GM12878 (cell line): ENCODE measurements at regions not wholly inside any gene's neighbourhood (a gene's known extent, or its start where the extent isn't known, plus 50 kb on each side); places are given as distances from the start of the nearest gene placed in this dataset.

Experiments
- ATAC-seq: fragments of 200-7000 bp; cut with Tn5 transposase; 3 replicates; pipeline ENCODE4 v1.9.1; 2020; ENCODE audit warnings: mild to moderate bottlenecking, moderate library complexity
- BruUV-seq: library from RNA; stranded (reverse); fragments of 400-500 nt; replicated peaks from 2 replicates; lab custom pipeline; 2021; lab: Mats Ljungman, UMichigan
- CTCF ChIA-PET: fragments of 300-600 bp; sonication (Branson Sonifier 250); formaldehyde crosslinking; extraction: SDS; loops from one replicate; lab custom pipeline; 2021; ENCODE audit warnings: inconsistent platforms; lab: Yijun Ruan, JAX
- POLR2A ChIA-PET: fragments of 350-600 bp; formaldehyde crosslinking; extraction: SDS; loops from one replicate; lab custom pipeline; 2021; ENCODE audit warnings: inconsistent platforms; lab: Charles Lee
- RAD21 ChIA-PET: fragments of 300-600 bp; sonication (Branson Sonifier 250); formaldehyde crosslinking; loops from one replicate; lab custom pipeline; 2023; ENCODE audit warnings: antibody characterized with exemption; ENCODE audit not compliant: unreplicated experiment; lab: Charles Lee
- SMC1A ChIA-PET: fragments of 300-600 bp; sonication (Branson Sonifier 250); formaldehyde crosslinking; loops from one replicate; lab custom pipeline; 2023; ENCODE audit not compliant: unreplicated experiment, uncharacterized antibody; lab: Charles Lee
- DNase-seq: peaks from one replicate; pipeline ENCODE4 v3.0.0-alpha.2; 2011; ENCODE audit warnings: low read depth, low spot score
- FAIRE-seq: peaks from 3 replicates; lab custom pipeline; 2011; peaks lifted over from hg19 to GRCh38; lab: Jason Lieb, UNC
- H2AFZ ChIP-seq: 2 replicates; pipeline ENCODE4 v1.6.0; 2011; ENCODE audit warnings: low read depth, low read length, control low read depth; ENCODE audit not compliant: control insufficient read depth
- H3K27ac ChIP-seq: 2 replicates; pipeline ENCODE4 v1.5.1; 2011; ENCODE audit warnings: control low read depth; ENCODE audit not compliant: control insufficient read depth, insufficient read depth
- H3K27me3 ChIP-seq, 2 experiments: replicated peaks in 1 of 2; 2 replicates each; pipeline versions ENCODE4 v1.6.0 to v1.6.1; 2011; ENCODE audit warnings: low read length in 1 of 2; ENCODE audit not compliant: control insufficient read depth in 2 of 2, insufficient read depth in 2 of 2
- H3K36me3 ChIP-seq, 2 experiments: 2 replicates each; pipeline ENCODE4 v1.5.1; 2011; ENCODE audit warnings: low read length in 1 of 2; ENCODE audit not compliant: control insufficient read depth in 2 of 2, insufficient read depth in 2 of 2
- H3K4me1 ChIP-seq: 2 replicates; pipeline ENCODE4 v1.6.1; 2011; ENCODE audit warnings: mild to moderate bottlenecking, low read length, moderate library complexity, mixed read lengths; ENCODE audit not compliant: control insufficient read depth, insufficient read depth
- H3K4me2 ChIP-seq: 2 replicates; pipeline ENCODE4 v1.6.0; 2011; ENCODE audit warnings: control low read depth; ENCODE audit not compliant: control insufficient read depth, insufficient read depth
- H3K4me3 ChIP-seq: fragments of 200-600 bp; sonication (generic); 2 replicates; pipeline ENCODE4 v1.5.1; 2016
- H3K79me2 ChIP-seq: 2 replicates; pipeline ENCODE4 v1.6.0; 2011; ENCODE audit warnings: low read length; ENCODE audit not compliant: control insufficient read depth, insufficient read depth
- H3K9ac ChIP-seq: 2 replicates; pipeline ENCODE4 v1.8.0; 2011; ENCODE audit warnings: low read length, control low read depth, mixed read lengths; ENCODE audit not compliant: control insufficient read depth, insufficient read depth
- H3K9me3 ChIP-seq: replicated peaks from 3 replicates; pipeline ENCODE4 v1.5.1; 2011; ENCODE audit warnings: mild to moderate bottlenecking, low read length; ENCODE audit not compliant: control insufficient read depth, insufficient read depth
- H4K20me1 ChIP-seq: 2 replicates; pipeline ENCODE4 v1.6.0; 2011; ENCODE audit not compliant: control insufficient read depth, insufficient read depth
- BRCA1 ChIP-seq: IDR thresholded peaks from 2 replicates; pipeline ENCODE4 v1.6.1; 2011; ENCODE audit warnings: low read depth, low read length, improper control_type of control experiment
- CHD4 ChIP-seq: fragments of 200-600 bp; sonication (generic); IDR thresholded peaks from 2 replicates; pipeline ENCODE4 v1.6.1; 2016; ENCODE audit warnings: mild to moderate bottlenecking
- ESRRA ChIP-seq: IDR thresholded peaks from 2 replicates; pipeline ENCODE4 v1.6.1; 2012; ENCODE audit warnings: mild to moderate bottlenecking, low read length, improper control_type of control experiment
- EZH2 ChIP-seq: IDR thresholded peaks from 2 replicates; pipeline ENCODE4 v1.6.1; 2012; ENCODE audit warnings: low read depth, mild to moderate bottlenecking, control low read depth, inconsistent platforms, low read length, borderline replicate concordance; ENCODE audit not compliant: control insufficient read depth
- IRF4 ChIP-seq: IDR thresholded peaks from 2 replicates; pipeline ENCODE4 v1.6.1; 2011; ENCODE audit warnings: low read depth, low read length
- JUNB ChIP-seq: IDR thresholded peaks from 2 replicates; pipeline ENCODE4 v1.6.1; 2016; ENCODE audit warnings: antibody characterized with exemption, mild to moderate bottlenecking
- KAT2A ChIP-seq: conservative IDR thresholded peaks from 2 replicates; pipeline ENCODE4 v1.6.1; 2011; ENCODE audit warnings: low read depth, low read length; ENCODE audit not compliant: control insufficient read depth
- NFIC ChIP-seq: IDR thresholded peaks from 2 replicates; pipeline ENCODE4 v1.6.1; 2012; ENCODE audit warnings: low read depth, mild to moderate bottlenecking, inconsistent platforms, low read length, moderate library complexity
- RELA ChIP-seq: fragments of 450-650 bp; IDR thresholded peaks from 2 replicates; pipeline ENCODE4 v1.8.0; 2014; ENCODE audit warnings: borderline replicate concordance; ENCODE audit not compliant: partially characterized antibody
- SIN3A ChIP-seq: IDR thresholded peaks from 2 replicates; pipeline ENCODE4 v1.6.1; 2012; ENCODE audit warnings: low read depth, low read length, improper control_type of control experiment
- ZBED1 ChIP-seq: IDR thresholded peaks from 2 replicates; pipeline ENCODE4 v1.6.1; 2016; ENCODE audit warnings: borderline replicate concordance
- ZNF274 ChIP-seq: IDR thresholded peaks from one replicate; pipeline ENCODE4 v1.8.0; 2011; ENCODE audit not compliant: insufficient read length, insufficient read depth
- ZNF622 ChIP-seq: fragments of 450-650 bp; IDR thresholded peaks from 2 replicates; pipeline ENCODE4 v1.6.1; 2017; ENCODE audit warnings: mild to moderate bottlenecking, inconsistent platforms
- ZZZ3 ChIP-seq: IDR thresholded peaks from 2 replicates; pipeline ENCODE4 v1.6.1; 2011; ENCODE audit warnings: low read depth; ENCODE audit not compliant: control insufficient read depth, insufficient read length
- WGBS: methylation state at CpG from one replicate; pipeline ENCODE4 v1.1.6; 2016; ENCODE audit warnings: low lambda C conversion rate; ENCODE audit not compliant: insufficient replicate concordance, insufficient coverage; ENCODE audit errors: missing lambda C conversion rate; 5-methylcytosine and 5-hydroxymethylcytosine counted together
- in situ Hi-C: fragments of 300-500 bp; cut with MboI; formaldehyde crosslinking; loops from 9 replicates; pipeline ENCODE4 v1.14.3; 2018; ENCODE audit warnings: mixed read lengths
- intact Hi-C: fragments of 100-400 bp; cut with micrococcal nuclease; formaldehyde crosslinking; loops from one replicate; pipeline ENCODE4 v1.14.2; 2022; ENCODE audit not compliant: unreplicated experiment
- TF ChIP-seq, protein P1 (sequence below): IDR thresholded peaks from 2 replicates; pipeline ENCODE4 v1.6.1; 2011; ENCODE audit warnings: low read depth, low read length, improper control_type of control experiment, borderline replicate concordance
- TF ChIP-seq, protein P2 (sequence below): IDR thresholded peaks from 2 replicates; pipeline ENCODE4 v1.6.1; 2012; ENCODE audit warnings: low read depth, low read length, improper control_type of control experiment
- TF ChIP-seq, protein P3 (sequence below): IDR thresholded peaks from 2 replicates; pipeline ENCODE4 v1.6.1; 2011; ENCODE audit warnings: borderline replicate concordance, low read depth, mild to moderate bottlenecking, moderate library complexity, mixed read lengths, low read length; ENCODE audit not compliant: insufficient read depth; ENCODE audit errors: extremely low read length

DNA sequence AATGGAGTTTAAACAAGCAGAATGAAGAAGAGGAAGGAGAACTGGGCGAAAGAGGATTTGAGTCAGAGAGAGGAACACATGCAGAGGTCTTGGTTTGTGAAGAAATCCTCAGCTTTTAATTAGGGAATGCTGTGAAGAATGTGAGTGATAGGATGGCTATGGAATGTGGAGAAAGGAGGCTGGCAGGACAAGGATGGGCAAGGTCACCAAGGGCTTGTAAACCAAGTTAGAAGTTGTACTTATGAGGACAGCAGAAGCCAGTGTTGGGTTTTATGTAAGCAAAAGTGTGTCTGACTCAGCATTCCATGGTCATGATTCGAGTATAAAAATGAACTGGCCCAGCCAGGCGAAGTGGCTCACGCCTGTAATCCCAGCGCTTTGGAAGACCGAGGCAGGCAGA lies 60.0 kb upstream of the IL12A start:
- FAIRE-seq = no peak
- Histone ChIP-seq H3K27me3 (no peaks in the 10 kb centered on the region), H3K9ac (no peak overlapping the region), H3K4me2 (no peak overlapping the region), H2AFZ (no peak overlapping the region), H3K4me1 (peaks cover 23% of the 10 kb centered on the region), H3K79me2 (no peaks in the 10 kb centered on the region), H3K36me3 (no peaks in the 10 kb centered on the region), H4K20me1 (no peaks in the 10 kb centered on the region), H3K9me3 (peaks cover 3% of the 10 kb centered on the region), H3K27ac (no peak overlapping the region), H3K4me3 (no peak overlapping the region)
- no peak for ATAC-seq
- 94% methylated on average over 6 of the region's 6 CpGs for WGBS
- RAD21 ChIA-PET = interaction anchor here (0.8 to 4.6 kb wide), 9 partner anchors 13 to 82 kb away, joined by 3 to 41 read pairs (median 6); partner anchors contain the start of gene IL12A
- in situ Hi-C loops = no loop called here
- no TSS peak for BruUV-seq
- POLR2A ChIA-PET = interaction anchor here (0.7 kb wide), 1 partner anchor 29 kb away, joined by 4 read pairs; no protein-coding TSS in a partner anchor
- DNase-seq = no peak
- intact Hi-C loops = loop anchor here (1.0 kb wide), 1 partner anchor 75 kb away; no protein-coding TSS in a partner anchor
- CTCF ChIA-PET = interaction anchor here (0.6 to 6.8 kb wide), 14 partner anchors 8 to 234 kb away, joined by 3 to 106 read pairs (median 5); partner anchors contain the start of gene IL12A
- TF ChIP-seq SIN3A = no peak
- TF ChIP-seq JUNB = no peak
- TF ChIP-seq, protein P1, sequence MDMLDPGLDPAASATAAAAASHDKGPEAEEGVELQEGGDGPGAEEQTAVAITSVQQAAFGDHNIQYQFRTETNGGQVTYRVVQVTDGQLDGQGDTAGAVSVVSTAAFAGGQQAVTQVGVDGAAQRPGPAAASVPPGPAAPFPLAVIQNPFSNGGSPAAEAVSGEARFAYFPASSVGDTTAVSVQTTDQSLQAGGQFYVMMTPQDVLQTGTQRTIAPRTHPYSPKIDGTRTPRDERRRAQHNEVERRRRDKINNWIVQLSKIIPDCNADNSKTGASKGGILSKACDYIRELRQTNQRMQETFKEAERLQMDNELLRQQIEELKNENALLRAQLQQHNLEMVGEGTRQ = no peak
- TF ChIP-seq ESRRA = no peak
- TF ChIP-seq, protein P2, sequence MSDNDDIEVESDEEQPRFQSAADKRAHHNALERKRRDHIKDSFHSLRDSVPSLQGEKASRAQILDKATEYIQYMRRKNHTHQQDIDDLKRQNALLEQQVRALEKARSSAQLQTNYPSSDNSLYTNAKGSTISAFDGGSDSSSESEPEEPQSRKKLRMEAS = no peak
- TF ChIP-seq CHD4 = no peak
- TF ChIP-seq ZBED1 = no peak
- TF ChIP-seq EZH2 = no peak
- no peak for TF ChIP-seq BRCA1
- TF ChIP-seq RELA = no peak
- TF ChIP-seq KAT2A = no peak
- no peak for TF ChIP-seq ZNF622
- no peak for TF ChIP-seq ZZZ3
- TF ChIP-seq NFIC = no peak
- TF ChIP-seq, protein P3, sequence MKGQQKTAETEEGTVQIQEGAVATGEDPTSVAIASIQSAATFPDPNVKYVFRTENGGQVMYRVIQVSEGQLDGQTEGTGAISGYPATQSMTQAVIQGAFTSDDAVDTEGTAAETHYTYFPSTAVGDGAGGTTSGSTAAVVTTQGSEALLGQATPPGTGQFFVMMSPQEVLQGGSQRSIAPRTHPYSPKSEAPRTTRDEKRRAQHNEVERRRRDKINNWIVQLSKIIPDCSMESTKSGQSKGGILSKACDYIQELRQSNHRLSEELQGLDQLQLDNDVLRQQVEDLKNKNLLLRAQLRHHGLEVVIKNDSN = no peak
- TF ChIP-seq ZNF274 = no peak
- no peak for TF ChIP-seq IRF4
- SMC1A ChIA-PET = interaction anchor here (0.9 to 3.8 kb wide), 13 partner anchors 11 to 484 kb away, joined by 3 to 30 read pairs (median 6); partner anchors contain the start of gene IL12A
